Esophagus muscularis mucosa (tissue), 4 donors: ENCODE measurements at regions not wholly inside any gene's neighbourhood (a gene's known extent, or its start where the extent isn't known, plus 50 kb on each side); places are given as distances from the start of the nearest gene placed in this dataset.

Source experiments
- DNase-seq: peaks from one replicate; pipeline ENCODE4 v3.0.0-alpha.2; 2017; ENCODE audit errors: extremely low spot score
- H3K27ac ChIP-seq, 4 donors: fragments of 200-600 bp; sonication (generic); replicated peaks in 1 of 4; 1 replicate in 3 of 4; 2 replicates in 1 of 4; pipeline ENCODE4 v1.5.1; 2016 to 2019; ENCODE audit warnings: mild to moderate bottlenecking in 1 of 4
- H3K27me3 ChIP-seq, 4 donors: fragments of 200-600 bp; sonication (generic); one replicate each; pipeline versions ENCODE4 v1.5.1 to v1.6.0; 2016 to 2019
- H3K36me3 ChIP-seq, 4 donors: fragments of 200-600 bp; sonication (generic); one replicate each; pipeline ENCODE4 v1.5.1; 2016 to 2019
- H3K4me1 ChIP-seq, 4 donors: fragments of 200-600 bp; sonication (generic); one replicate each; pipeline ENCODE4 v1.5.1; 2016 to 2019
- H3K4me3 ChIP-seq, 4 donors: fragments of 200-600 bp; sonication (generic); 1 replicate in 2 of 4; 2 replicates in 2 of 4; pipeline ENCODE4 v1.5.1; 2016 to 2019; ENCODE audit warnings: mild to moderate bottlenecking in 4 of 4, moderate library complexity in 1 of 4
- H3K9me3 ChIP-seq, 4 donors: fragments of 200-600 bp; sonication (generic); 1 replicate in 3 of 4; 2 replicates in 1 of 4; pipeline ENCODE4 v1.5.1; 2016 to 2019
- EP300 ChIP-seq: sonication (generic); formaldehyde crosslinking; IDR thresholded peaks from one replicate; pipeline ENCODE4 v1.6.1; 2017; ENCODE audit warnings: antibody characterized with exemption
- POLR2A ChIP-seq: fragments of 450-650 bp; IDR thresholded peaks from one replicate; pipeline ENCODE4 v1.6.1; 2017; ENCODE audit warnings: antibody characterized with exemption, moderate library complexity, mild to moderate bottlenecking, low read depth
- POLR2AphosphoS5 ChIP-seq, 2 donors: sonication (generic); formaldehyde crosslinking; IDR thresholded peaks; one replicate each; pipeline ENCODE4 v1.6.1; 2017; ENCODE audit warnings: antibody characterized with exemption in 2 of 2
- WGBS: methylation state at CpG from one replicate; pipeline ENCODE4 v1.1.5; 2018; 5-methylcytosine and 5-hydroxymethylcytosine counted together
- intact Hi-C: fragments of 100-400 bp; cut with DNase I; formaldehyde crosslinking; loops from one replicate; pipeline ENCODE4 v1.15.1; 2023
- TF ChIP-seq, protein P1 (sequence below), 3 experiments: fragments of 200-600 bp in 2 of 3; fragments of 450-650 bp in 1 of 3; sonication (generic) in 2 of 3; IDR thresholded peaks; one replicate each; pipeline ENCODE4 v1.5.1; 2017 to 2019; ENCODE audit warnings: antibody characterized with exemption in 3 of 3, mild to moderate bottlenecking in 2 of 3, moderate library complexity in 1 of 3

DNA sequence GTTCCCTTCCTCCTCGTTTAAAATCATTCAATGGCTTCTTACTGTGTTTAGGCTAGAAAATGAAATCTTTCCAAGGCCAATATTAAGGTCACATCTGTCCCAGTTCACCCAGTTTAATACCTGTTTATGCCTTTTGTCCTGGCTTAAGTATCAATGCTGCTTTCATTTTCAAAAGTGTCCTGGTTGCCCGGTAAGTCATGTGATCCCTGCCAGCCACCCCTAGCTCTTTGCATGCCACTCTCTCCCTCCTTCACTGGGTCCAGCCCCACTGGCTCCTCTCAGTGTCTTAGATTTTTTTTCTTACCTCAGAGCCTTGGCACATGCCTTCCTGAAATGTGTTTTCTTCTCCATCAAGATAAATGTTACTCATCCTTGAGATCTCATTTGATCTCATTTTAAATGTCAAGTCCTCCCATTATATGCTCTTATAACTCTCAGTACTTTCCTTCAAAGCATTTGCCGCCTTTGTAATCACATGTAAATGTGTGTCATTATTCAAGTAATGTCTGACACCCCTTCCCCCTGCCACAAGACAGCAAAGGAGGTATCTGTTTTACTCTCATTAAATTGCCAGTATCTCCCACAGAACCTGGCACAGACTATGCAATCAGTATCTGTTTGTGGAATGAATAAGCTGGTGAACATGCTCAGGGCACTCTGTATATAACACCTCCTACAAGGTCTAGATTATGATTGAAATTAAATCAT, 472.5 kb upstream of the RPS6KA3 start:
- peaks cover 0 to 9% (median 0%) of the 10 kb centered on the region in 4 donors for H3K4me1 ChIP-seq
- WGBS = 72% methylated on average over 3 of the region's 3 CpGs
- intact Hi-C loops = no loop called here
- H3K9me3 ChIP-seq = no peaks in the 10 kb centered on the region
- H3K4me3 ChIP-seq = no peak overlapping the region
- H3K27ac ChIP-seq = no peak overlapping the region
- no peak for DNase-seq
- TF ChIP-seq, protein P1, sequence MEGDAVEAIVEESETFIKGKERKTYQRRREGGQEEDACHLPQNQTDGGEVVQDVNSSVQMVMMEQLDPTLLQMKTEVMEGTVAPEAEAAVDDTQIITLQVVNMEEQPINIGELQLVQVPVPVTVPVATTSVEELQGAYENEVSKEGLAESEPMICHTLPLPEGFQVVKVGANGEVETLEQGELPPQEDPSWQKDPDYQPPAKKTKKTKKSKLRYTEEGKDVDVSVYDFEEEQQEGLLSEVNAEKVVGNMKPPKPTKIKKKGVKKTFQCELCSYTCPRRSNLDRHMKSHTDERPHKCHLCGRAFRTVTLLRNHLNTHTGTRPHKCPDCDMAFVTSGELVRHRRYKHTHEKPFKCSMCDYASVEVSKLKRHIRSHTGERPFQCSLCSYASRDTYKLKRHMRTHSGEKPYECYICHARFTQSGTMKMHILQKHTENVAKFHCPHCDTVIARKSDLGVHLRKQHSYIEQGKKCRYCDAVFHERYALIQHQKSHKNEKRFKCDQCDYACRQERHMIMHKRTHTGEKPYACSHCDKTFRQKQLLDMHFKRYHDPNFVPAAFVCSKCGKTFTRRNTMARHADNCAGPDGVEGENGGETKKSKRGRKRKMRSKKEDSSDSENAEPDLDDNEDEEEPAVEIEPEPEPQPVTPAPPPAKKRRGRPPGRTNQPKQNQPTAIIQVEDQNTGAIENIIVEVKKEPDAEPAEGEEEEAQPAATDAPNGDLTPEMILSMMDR (IDR thresholded peaks at IDR 0.05) = no peak
- no peaks in the 10 kb centered on the region for H3K27me3 ChIP-seq
- H3K36me3 ChIP-seq = no peaks in the 10 kb centered on the region

DNA sequence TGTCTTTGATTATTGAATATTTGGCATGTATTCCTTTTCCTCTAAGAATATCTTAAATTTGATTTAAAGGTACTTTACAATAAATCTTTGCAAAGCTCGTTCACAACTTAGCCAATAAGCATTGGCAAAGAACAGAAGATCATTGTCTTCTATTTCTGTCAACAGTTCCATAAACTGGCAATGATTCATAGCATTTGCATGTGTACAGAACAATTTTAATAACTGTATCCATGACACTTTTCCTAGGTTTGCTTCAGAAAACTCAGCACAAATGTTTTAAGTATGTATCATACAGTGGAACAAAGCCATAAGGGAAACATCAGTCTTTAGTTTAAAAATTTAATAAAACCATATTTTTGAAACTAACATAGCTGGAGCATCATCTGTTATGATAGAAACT, 462.7 kb upstream of the RPS6KA3 start:
- Histone ChIP-seq H3K4me1 (no peaks in the 10 kb centered on the region), H3K9me3 (no peaks in the 10 kb centered on the region), H3K4me3 (no peak overlapping the region), H3K27me3 (no peaks in the 10 kb centered on the region), H3K36me3 (no peaks in the 10 kb centered on the region), H3K27ac (no peak overlapping the region)
- intact Hi-C loops = no loop called here
- no peak for DNase-seq
- WGBS = 30% methylated on average over 1 of the region's 1 CpG
- TF ChIP-seq EP300 (no peak), POLR2AphosphoS5 (IDR thresholded peaks at IDR 0.05) (no peak), POLR2A (no peak)
- TF ChIP-seq, protein P1 (IDR thresholded peaks at IDR 0.05) = no peak

DNA sequence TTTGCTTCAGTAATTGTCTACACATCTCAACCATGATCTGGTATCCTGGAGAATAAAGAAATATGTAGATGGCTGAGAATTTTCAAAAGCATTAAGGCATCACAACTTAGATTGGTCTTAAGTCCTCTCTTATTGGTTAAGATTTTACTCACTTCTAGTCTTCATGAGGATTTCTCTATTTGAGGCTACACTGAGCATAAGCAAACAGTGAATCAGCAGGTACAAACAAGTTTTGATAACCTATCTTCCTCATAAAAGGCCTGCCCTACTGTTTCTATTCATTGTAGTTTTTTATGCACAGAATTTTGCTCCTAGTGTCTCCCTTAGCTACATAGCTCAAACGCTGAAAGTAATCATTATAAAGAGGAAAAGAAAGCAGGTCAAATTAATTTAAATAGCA, 460.7 kb upstream of the RPS6KA3 start:
- WGBS = 64% methylated on average over 1 of the region's 1 CpG
- H3K36me3 ChIP-seq = no peaks in the 10 kb centered on the region
- H3K9me3 ChIP-seq = no peaks in the 10 kb centered on the region
- H3K27me3 ChIP-seq = no peaks in the 10 kb centered on the region
- no peaks in the 10 kb centered on the region for H3K4me1 ChIP-seq
- no peak for DNase-seq
- no peak overlapping the region for H3K27ac ChIP-seq
- intact Hi-C loops = no loop called here
- no peak overlapping the region for H3K4me3 ChIP-seq
- no peak for TF ChIP-seq EP300

DNA sequence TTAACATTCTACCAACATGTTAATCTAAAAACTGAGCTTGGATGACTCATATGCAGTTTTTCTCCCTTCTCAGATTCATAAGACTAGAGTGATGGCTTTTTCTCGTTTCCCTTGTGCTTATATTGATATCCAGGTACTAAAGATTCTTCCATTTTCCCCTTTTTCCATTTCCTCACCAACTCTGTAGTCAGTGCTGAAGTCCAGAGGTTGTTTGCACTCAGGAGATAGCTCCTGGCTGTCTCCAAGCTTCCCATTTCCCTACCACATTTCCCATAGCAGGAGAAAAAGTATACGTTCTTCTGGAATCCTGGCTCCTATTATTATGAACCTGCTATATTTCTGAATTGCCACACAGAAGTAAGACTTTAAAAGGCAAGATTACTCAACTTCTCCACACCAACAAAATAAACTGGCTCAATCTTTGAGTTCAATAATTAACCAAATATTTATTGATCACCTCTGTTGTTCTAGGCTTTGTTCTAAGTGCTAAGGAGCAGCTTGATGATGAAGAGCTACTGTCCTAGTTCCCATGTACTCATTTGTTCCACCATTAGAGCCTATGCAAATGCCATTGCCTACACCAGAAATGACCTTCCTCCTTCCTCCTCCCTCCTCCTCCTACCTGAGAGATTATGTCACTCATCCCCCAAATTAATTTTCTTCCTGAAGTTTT, 454.4 kb upstream of the RPS6KA3 start:
- WGBS = 57% methylated on average over 2 of the region's 2 CpGs
- Histone ChIP-seq H3K4me1 (no peaks in the 10 kb centered on the region), H3K27ac (no peak overlapping the region), H3K4me3 (no peak overlapping the region), H3K27me3 (no peaks in the 10 kb centered on the region), H3K36me3 (no peaks in the 10 kb centered on the region), H3K9me3 (no peaks in the 10 kb centered on the region)
- DNase-seq = no peak
- intact Hi-C loops = no loop called here
- TF ChIP-seq, protein P1 (IDR thresholded peaks at IDR 0.05) = no peak
- TF ChIP-seq POLR2A (no peak), EP300 (no peak), POLR2AphosphoS5 (IDR thresholded peaks at IDR 0.05) (no peak)

DNA sequence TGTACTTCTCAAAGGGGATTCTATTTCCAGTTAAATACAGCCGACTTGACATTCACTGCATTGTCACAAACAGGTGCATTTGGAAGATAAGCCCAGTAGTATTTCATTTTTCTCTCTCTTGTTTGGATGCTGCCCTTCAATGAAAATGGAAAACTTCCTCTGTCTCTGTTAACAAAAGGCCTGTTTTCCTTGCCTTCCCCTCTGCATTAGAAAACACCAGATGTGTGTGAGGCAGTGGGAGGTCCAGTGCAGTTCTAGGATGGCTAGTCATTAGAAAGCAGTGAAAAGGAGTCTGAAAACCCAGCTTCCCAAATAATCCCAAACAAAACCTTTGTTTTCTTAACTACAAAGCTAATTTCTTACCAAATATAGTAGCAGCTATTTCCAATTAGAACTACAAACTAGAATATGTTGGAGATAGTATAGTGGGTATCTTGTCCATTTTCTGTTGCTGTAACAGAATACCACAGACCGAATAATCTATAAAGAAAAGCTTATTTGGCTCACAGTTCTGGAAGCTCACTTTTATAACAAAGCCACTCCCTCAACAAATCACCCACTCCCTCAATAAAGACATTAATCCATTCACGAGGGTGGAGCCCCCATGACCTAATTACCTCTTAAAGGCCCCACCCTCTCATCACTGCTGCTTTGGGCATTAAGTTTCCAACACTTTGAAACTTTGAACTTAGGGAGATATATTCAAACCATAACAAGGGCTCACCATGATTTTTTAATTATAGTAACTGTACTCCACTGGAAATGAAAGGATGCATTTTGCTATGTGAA, 452.1 kb upstream of the RPS6KA3 start:
- Histone ChIP-seq H3K27ac (no peak overlapping the region), H3K36me3 (no peaks in the 10 kb centered on the region), H3K27me3 (no peaks in the 10 kb centered on the region), H3K4me1 (no peaks in the 10 kb centered on the region), H3K4me3 (no peak overlapping the region), H3K9me3 (no peaks in the 10 kb centered on the region)
- TF ChIP-seq EP300 (no peak), POLR2AphosphoS5 (IDR thresholded peaks at IDR 0.05) (no peak)
- TF ChIP-seq, protein P1 (IDR thresholded peaks at IDR 0.05) = no peak
- WGBS = 43% methylated on average over 3 of the region's 3 CpGs
- no peak for DNase-seq
- intact Hi-C loops = no loop called here
